T-cell (primary cell): ENCODE measurements at regions not wholly inside any gene's neighbourhood (a gene's known extent, or its start where the extent isn't known, plus 50 kb on each side); places are given as distances from the start of the nearest gene placed in this dataset.

Experiments
- ATAC-seq, 4 experiments: fragments of 200-7000 bp in 3 of 4; fragments of 150-1000 bp in 1 of 4; cut with Tn5 transposase; replicated peaks in 1 of 4; 1 replicate in 3 of 4; 2 replicates in 1 of 4; pipeline ENCODE4 v1.10.0; 2021; ENCODE audit warnings: moderate library complexity in 3 of 4, mild to moderate bottlenecking in 2 of 4, moderate number of reproducible peaks in 1 of 4
- CTCF ChIA-PET, 2 donors: fragments of 300-600 bp; sonication (Branson Sonifier 250); formaldehyde crosslinking; loops; one replicate each; lab custom pipeline; 2022; ENCODE audit warnings: antibody characterized with exemption in 2 of 2; lab: Charles Lee
- POLR2A ChIA-PET, 2 donors: fragments of 300-600 bp; sonication (Branson Sonifier 250); formaldehyde crosslinking; loops; one replicate each; lab custom pipeline; 2022; ENCODE audit warnings: antibody characterized with exemption in 2 of 2; lab: Charles Lee
- DNase-seq, 35 experiments: peaks; one replicate each; pipeline versions ENCODE4 v3.0.0 to v3.0.0-alpha.2; 2013 to 2023
- H3K27ac ChIP-seq: one replicate; pipeline ENCODE4 v1.5.1; 2013; ENCODE audit warnings: low read length
- H3K27me3 ChIP-seq, 2 experiments: replicated peaks in 1 of 2; 1 replicate in 1 of 2; 2 replicates in 1 of 2; pipeline versions ENCODE4 v1.6.1 to v1.7.0; 2013; ENCODE audit warnings: low read length in 1 of 2, mixed read lengths in 1 of 2; ENCODE audit not compliant: control insufficient read depth in 2 of 2, insufficient read depth in 2 of 2; ENCODE audit errors: extremely low read depth in 1 of 2
- H3K36me3 ChIP-seq, 2 donors: 1 replicate in 1 of 2; 2 replicates in 1 of 2; pipeline versions ENCODE4 v1.6.1 to v1.7.0; 2013; ENCODE audit warnings: low read length in 1 of 2; ENCODE audit not compliant: control insufficient read depth in 2 of 2, insufficient read depth in 1 of 2; ENCODE audit errors: extremely low read depth in 1 of 2
- H3K4me1 ChIP-seq, 2 experiments: 1 replicate in 1 of 2; 2 replicates in 1 of 2; pipeline versions ENCODE4 v1.6.1 to v1.7.0; 2013; ENCODE audit warnings: low read length in 2 of 2, mixed read lengths in 1 of 2; ENCODE audit not compliant: insufficient read depth in 2 of 2, control insufficient read depth in 1 of 2; ENCODE audit errors: extremely low read depth in 1 of 2
- H3K4me3 ChIP-seq, 2 donors: 1 replicate in 1 of 2; 2 replicates in 1 of 2; pipeline versions ENCODE4 v1.5.1 to v1.7.0; 2013; ENCODE audit warnings: mild to moderate bottlenecking in 2 of 2, low read length in 1 of 2, moderate library complexity in 1 of 2; ENCODE audit not compliant: control insufficient read depth in 1 of 2; ENCODE audit errors: extremely low read depth in 1 of 2
- H3K9me3 ChIP-seq: 2 replicates; pipeline ENCODE4 v1.7.0; 2013
- H3K27ac Mint-ChIP-seq, 2 donors: one replicate each; pipeline ENCODE4 v1.8.0; 2020 to 2021; ENCODE audit warnings: mild to moderate bottlenecking in 2 of 2, mixed read lengths in 2 of 2
- H3K27me3 Mint-ChIP-seq, 2 donors: one replicate each; pipeline ENCODE4 v1.8.0; 2021 to 2022; ENCODE audit warnings: mixed read lengths in 2 of 2
- H3K36me3 Mint-ChIP-seq: one replicate; pipeline ENCODE4 v1.8.0; 2021; ENCODE audit warnings: mixed read lengths
- H3K4me1 Mint-ChIP-seq, 3 donors: one replicate each; pipeline ENCODE4 v1.8.0; 2020 to 2022; ENCODE audit warnings: mixed read lengths in 3 of 3, mild to moderate bottlenecking in 1 of 3
- H3K4me3 Mint-ChIP-seq, 3 donors: one replicate each; pipeline ENCODE4 v1.8.0; 2020 to 2022; ENCODE audit warnings: mild to moderate bottlenecking in 3 of 3, mixed read lengths in 3 of 3, moderate library complexity in 3 of 3
- H3K9me3 Mint-ChIP-seq, 3 donors: one replicate each; pipeline ENCODE4 v1.8.0; 2020 to 2022; ENCODE audit warnings: mixed read lengths in 3 of 3
- WGBS: methylation state at CpG from one replicate; pipeline ENCODE4 v1.1.5; 2013; ENCODE audit warnings: missing lambda C conversion rate; ENCODE audit not compliant: insufficient coverage; 5-methylcytosine and 5-hydroxymethylcytosine counted together

- H3K4me1 ChIP-seq, result no peaks in the 10 kb centered on the region
- Mint-ChIP-seq H3K9me3 (no peaks in the 10 kb centered on the region), H3K4me1 (peaks cover 0 to 3% (median 0%) of the 10 kb centered on the region in 3 donors), H3K4me3 (no peak overlapping the region), H3K27ac (no peak overlapping the region), H3K27me3 (no peaks in the 10 kb centered on the region), H3K36me3 (no peaks in the 10 kb centered on the region)
- H3K27me3 ChIP-seq, result no peaks in the 10 kb centered on the region
- POLR2A ChIA-PET, result no interaction called here
- no peak overlapping the region for H3K27ac ChIP-seq
- DNase-seq, result no peak
- no CpG with 5 or more reads among the region's 3 CpGs for WGBS
- H3K9me3 ChIP-seq, result no peaks in the 10 kb centered on the region
- no peaks in the 10 kb centered on the region for H3K36me3 ChIP-seq
- CTCF ChIA-PET, result no interaction called here
- no peak overlapping the region for H3K4me3 ChIP-seq
- ATAC-seq, result no peak
Observed at GRCh38 chr14:34354556-34354955, 107.5 kb downstream of the SPTSSA start.

- ChIA-PET POLR2A (no interaction called here), CTCF (no interaction called here)
- no peak overlapping the region for H3K27ac Mint-ChIP-seq
- H3K4me1 ChIP-seq, result no peaks in the 10 kb centered on the region
- no peaks in the 10 kb centered on the region for H3K27me3 Mint-ChIP-seq
- H3K27ac ChIP-seq, result no peak overlapping the region
- H3K36me3 Mint-ChIP-seq, result no peaks in the 10 kb centered on the region
- H3K9me3 ChIP-seq, result no peaks in the 10 kb centered on the region
- no peaks in the 10 kb centered on the region for H3K36me3 ChIP-seq
- no peak overlapping the region for H3K4me3 Mint-ChIP-seq
- 100% methylated on average over 2 of the region's 6 CpGs for WGBS
- H3K4me3 ChIP-seq, result no peak overlapping the region
- no peaks in the 10 kb centered on the region for H3K9me3 Mint-ChIP-seq
- DNase-seq (no peak), ATAC-seq (no peak)
- H3K4me1 Mint-ChIP-seq, result no peaks in the 10 kb centered on the region
- no peaks in the 10 kb centered on the region for H3K27me3 ChIP-seq
Observed at GRCh38 chr14:34350903-34351302, 111.1 kb downstream of the SPTSSA start.

DNA sequence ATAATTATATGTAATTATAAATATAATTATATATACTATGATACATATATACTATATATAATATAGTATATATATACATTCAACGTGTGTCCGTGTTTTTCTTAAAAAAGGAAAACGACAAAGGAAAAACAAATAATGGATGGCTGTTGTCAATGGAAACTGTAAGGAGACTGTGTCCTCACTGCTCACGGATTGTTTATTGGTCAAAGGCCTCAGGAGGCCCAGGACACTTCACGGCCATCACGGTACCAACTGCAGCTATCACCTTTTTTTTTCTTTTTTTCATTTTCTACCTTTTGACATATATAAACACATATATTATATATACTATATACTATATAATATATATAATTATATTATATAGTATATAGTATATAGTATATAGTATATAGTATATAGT, 113.4 kb downstream of the SPTSSA start:
- Mint-ChIP-seq H3K9me3 (no peaks in the 10 kb centered on the region), H3K36me3 (no peaks in the 10 kb centered on the region), H3K27ac (no peak overlapping the region), H3K27me3 (no peaks in the 10 kb centered on the region), H3K4me3 (no peak overlapping the region), H3K4me1 (peaks cover 0 to 4% (median 0%) of the 10 kb centered on the region in 3 donors)
- DNase-seq (no peak), ATAC-seq (no peak)
- H3K4me1 ChIP-seq, result no peaks in the 10 kb centered on the region
- H3K9me3 ChIP-seq, result no peaks in the 10 kb centered on the region
- no peak overlapping the region for H3K27ac ChIP-seq
- no peaks in the 10 kb centered on the region for H3K36me3 ChIP-seq
- POLR2A ChIA-PET, result no interaction called here
- H3K4me3 ChIP-seq, result no peak overlapping the region
- WGBS, result no CpG with 5 or more reads among the region's 6 CpGs
- CTCF ChIA-PET, result no interaction called here
- H3K27me3 ChIP-seq, result no peaks in the 10 kb centered on the region

DNA sequence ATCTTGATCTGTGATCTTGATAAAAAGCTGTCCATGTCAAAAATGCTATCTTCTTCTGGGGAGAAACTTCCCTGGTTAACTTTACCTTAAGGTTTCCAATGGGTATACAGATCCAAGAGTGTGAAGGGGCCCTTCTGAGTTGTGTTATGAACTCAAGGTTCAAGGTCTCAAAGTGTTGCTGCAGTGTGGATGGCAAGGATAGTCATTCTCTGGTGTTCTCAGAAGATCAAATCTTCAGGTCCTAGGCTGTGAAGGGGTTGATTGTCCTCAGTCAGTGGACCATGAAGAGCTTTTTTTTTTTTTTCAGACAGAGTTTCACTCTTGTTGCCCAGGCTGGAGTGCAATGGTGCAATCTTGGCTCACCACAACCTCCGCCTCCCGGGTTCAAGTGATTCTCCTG, 114.4 kb downstream of the SPTSSA start:
- H3K9me3 Mint-ChIP-seq, result no peaks in the 10 kb centered on the region
- H3K4me1 Mint-ChIP-seq, result peaks cover 0 to 4% (median 0%) of the 10 kb centered on the region in 3 donors
- DNase-seq (no peak), ATAC-seq (no peak)
- ChIA-PET POLR2A (no interaction called here), CTCF (no interaction called here)
- no peak overlapping the region for H3K4me3 ChIP-seq
- H3K27ac ChIP-seq, result no peak overlapping the region
- peaks cover 0 to 1% of the 10 kb centered on the region in 2 donors for H3K27me3 Mint-ChIP-seq
- no peaks in the 10 kb centered on the region for H3K4me1 ChIP-seq
- WGBS, result no CpG with 5 or more reads among the region's 2 CpGs
- H3K27ac Mint-ChIP-seq, result no peak overlapping the region
- no peaks in the 10 kb centered on the region for H3K36me3 Mint-ChIP-seq
- no peak overlapping the region for H3K4me3 Mint-ChIP-seq
- H3K36me3 ChIP-seq, result no peaks in the 10 kb centered on the region
- H3K27me3 ChIP-seq, result no peaks in the 10 kb centered on the region
- H3K9me3 ChIP-seq, result no peaks in the 10 kb centered on the region

- Histone ChIP-seq H3K4me1 (no peaks in the 10 kb centered on the region), H3K36me3 (no peaks in the 10 kb centered on the region), H3K4me3 (no peak overlapping the region), H3K9me3 (no peaks in the 10 kb centered on the region), H3K27ac (no peak overlapping the region), H3K27me3 (no peaks in the 10 kb centered on the region)
- H3K27ac Mint-ChIP-seq, result no peak overlapping the region
- DNase-seq, result no peak
- H3K27me3 Mint-ChIP-seq, result peaks cover 0 to 1% of the 10 kb centered on the region in 2 donors
- H3K36me3 Mint-ChIP-seq, result no peaks in the 10 kb centered on the region
- H3K4me1 Mint-ChIP-seq, result peaks cover 0 to 4% (median 0%) of the 10 kb centered on the region in 3 donors
- H3K4me3 Mint-ChIP-seq, result no peak overlapping the region
- ATAC-seq, result no peak
- H3K9me3 Mint-ChIP-seq, result no peaks in the 10 kb centered on the region
- 89% methylated on average over 22 of the region's 26 CpGs for WGBS
- ChIA-PET POLR2A (no interaction called here), CTCF (interaction anchor here in 1 of 2 donors (1.4 kb wide), 1 partner anchor 14 kb away, joined by 3 read pairs; no protein-coding TSS in a partner anchor)
Observed at GRCh38 chr14:34345718-34346465, 116.1 kb downstream of the SPTSSA start.

GRCh38 chr14:34344318-34344717, 117.7 kb downstream of the SPTSSA start:
- Histone ChIP-seq H3K27ac (no peak overlapping the region), H3K27me3 (no peaks in the 10 kb centered on the region), H3K36me3 (no peaks in the 10 kb centered on the region), H3K4me3 (no peak overlapping the region), H3K9me3 (no peaks in the 10 kb centered on the region), H3K4me1 (no peaks in the 10 kb centered on the region)
- Mint-ChIP-seq H3K36me3 (no peaks in the 10 kb centered on the region), H3K9me3 (no peaks in the 10 kb centered on the region), H3K27ac (no peak overlapping the region), H3K27me3 (peaks cover 0 to 1% of the 10 kb centered on the region in 2 donors), H3K4me3 (no peak overlapping the region), H3K4me1 (peaks cover 0 to 4% (median 0%) of the 10 kb centered on the region in 3 donors)
- POLR2A ChIA-PET, result no interaction called here
- no peak for DNase-seq
- CTCF ChIA-PET, result interaction anchor here (0.5 to 1.4 kb wide), 2 partner anchors 13 to 717 kb away, joined by 3 to 5 read pairs; no protein-coding TSS in a partner anchor
- 87% methylated on average over 4 of the region's 5 CpGs for WGBS
- no peak for ATAC-seq
